ENCODE measurements at regions not wholly inside any gene's neighbourhood (a gene's known extent, or its start where the extent isn't known, plus 50 kb on each side); places are given as distances from the start of the nearest gene placed in this dataset.

- no peak for TF ChIP-seq ZFX (IDR thresholded peaks at IDR 0.05)
- no peak for TF ChIP-seq CTCF (conservative IDR thresholded peaks at IDR 0.05)
Observed at GRCh38 chrX:42484233-42484632, 293.7 kb downstream of the PPP1R2C start.

All from C4-2B (cell line).